ENCODE measurements at regions not wholly inside any gene's neighbourhood (a gene's known extent, or its start where the extent isn't known, plus 50 kb on each side); places are given as distances from the start of the nearest gene placed in this dataset.
"Not testable (repeated sequence)": the region's sequence is repeated elsewhere in the genome, so short reads cannot be mapped to it uniquely, and the experiment has no call there.

- not testable (repeated sequence) for TF ChIP-seq CTCF, POLR2A (IDR thresholded peaks at IDR 0.05)
Measured at GRCh38 chr1:146672608-146673007, 265.5 kb upstream of the NBPF12 start.
